SK-N-SH (cell line): ENCODE measurements at regions not wholly inside any gene's neighbourhood (a gene's known extent, or its start where the extent isn't known, plus 50 kb on each side); places are given as distances from the start of the nearest gene placed in this dataset.
"Not testable (repeated sequence)": the region's sequence is repeated elsewhere in the genome, so short reads cannot be mapped to it uniquely, and the experiment has no call there.

Source experiments
- CTCF ChIA-PET: fragments of 300-600, 350-600 bp; formaldehyde crosslinking; extraction: SDS; loops from one replicate; lab custom pipeline; 2021; lab: Yijun Ruan, JAX
- POLR2A ChIA-PET: fragments of 350-600 bp; sonication (Branson Sonifier 250); formaldehyde crosslinking; extraction: SDS; loops from one replicate; lab custom pipeline; 2020; ENCODE audit warnings: antibody characterized with exemption, inconsistent platforms; lab: Yijun Ruan, JAX
- DNase-seq: peaks from one replicate; pipeline ENCODE4 v3.0.0; 2012
- H2AFZ ChIP-seq: fragments of 200-600 bp; sonication (generic); 2 replicates; pipeline ENCODE4 v1.8.1; 2016; ENCODE audit warnings: antibody characterized with exemption, mild to moderate bottlenecking, low read depth
- H3F3A ChIP-seq: fragments of 200-600 bp; sonication (generic); replicated peaks from 2 replicates; pipeline ENCODE3; 2016; ENCODE audit warnings: antibody characterized with exemption, mild to moderate bottlenecking; ENCODE audit not compliant: insufficient read depth
- H3K27ac ChIP-seq, 2 experiments: fragments of 200-500 bp in 1 of 2; fragments of 200-600 bp in 1 of 2; sonication (Bioruptor generic) in 1 of 2; sonication (generic), shearing (Covaris generic) in 1 of 2; 2 replicates each; pipeline versions ENCODE4 v1.5.1 to v1.6.1; 2014 to 2016; ENCODE audit warnings: low read depth in 2 of 2, inconsistent platforms in 1 of 2, low read length in 1 of 2, mild to moderate bottlenecking in 1 of 2, mixed read lengths in 1 of 2
- H3K27me3 ChIP-seq: fragments of 200-600 bp; sonication (generic), shearing (Covaris generic); 2 replicates; pipeline ENCODE4 v1.6.1; 2016; ENCODE audit warnings: mixed run types; ENCODE audit not compliant: insufficient read depth
- H3K36me3 ChIP-seq, 2 experiments: fragments of 200-500 bp in 1 of 2; fragments of 200-600 bp in 1 of 2; sonication (Bioruptor generic) in 1 of 2; sonication (generic) in 1 of 2; replicated peaks in 1 of 2; 2 replicates each; pipeline versions ENCODE3 to v1.5.1; 2014 to 2016; ENCODE audit warnings: low read length in 1 of 2, mild to moderate bottlenecking in 1 of 2; ENCODE audit not compliant: insufficient read depth in 2 of 2, control insufficient read depth in 1 of 2
- H3K4me1 ChIP-seq, 2 experiments: fragments of 200-500 bp in 1 of 2; fragments of 200-600 bp in 1 of 2; sonication (Bioruptor generic) in 1 of 2; sonication (generic), shearing (Covaris generic) in 1 of 2; 2 replicates each; pipeline versions ENCODE4 v1.5.1 to v1.6.1; 2014 to 2016; ENCODE audit warnings: low read depth in 1 of 2, low read length in 1 of 2, mixed run types in 1 of 2; ENCODE audit not compliant: insufficient read depth in 2 of 2, control insufficient read depth in 1 of 2
- H3K4me2 ChIP-seq: fragments of 200-600 bp; sonication (generic), shearing (Covaris generic); 2 replicates; pipeline ENCODE4 v1.6.1; 2017; ENCODE audit warnings: mixed run types
- H3K4me3 ChIP-seq, 2 experiments: fragments of 200-500 bp in 1 of 2; fragments of 200-600 bp in 1 of 2; sonication (Bioruptor generic) in 1 of 2; sonication (generic), shearing (Covaris generic) in 1 of 2; 2 replicates each; pipeline versions ENCODE4 v1.5.1 to v1.8.1; 2014 to 2016; ENCODE audit warnings: low read depth in 2 of 2, inconsistent platforms in 1 of 2, low read length in 1 of 2, mild to moderate bottlenecking in 1 of 2, mixed read lengths in 1 of 2, moderate library complexity in 1 of 2
- H3K79me2 ChIP-seq: fragments of 200-600 bp; sonication (generic); 2 replicates; pipeline ENCODE4 v1.8.1; 2017; ENCODE audit warnings: mild to moderate bottlenecking; ENCODE audit not compliant: insufficient read depth
- H3K9ac ChIP-seq: fragments of 200-600 bp; sonication (generic); 2 replicates; pipeline ENCODE4 v1.6.1; 2017; ENCODE audit warnings: mixed run types
- H3K9me2 ChIP-seq: fragments of 200-600 bp; sonication (generic); 2 replicates; pipeline ENCODE4 v1.6.1; 2017; ENCODE audit warnings: mixed run types
- H3K9me3 ChIP-seq: fragments of 200-600 bp; sonication (generic); 2 replicates; pipeline ENCODE4 v1.6.1; 2017; ENCODE audit warnings: mixed run types, mild to moderate bottlenecking, moderate library complexity
- H4K20me1 ChIP-seq: fragments of 200-600 bp; sonication (generic); 2 replicates; pipeline ENCODE4 v1.6.1; 2017; ENCODE audit warnings: mild to moderate bottlenecking, mixed run types; ENCODE audit not compliant: insufficient read depth
- CHD2 ChIP-seq: fragments of 150-350 bp; IDR thresholded peaks from 2 replicates; pipeline ENCODE4 v1.6.1; 2018; ENCODE audit warnings: low read length; ENCODE audit not compliant: partially characterized antibody
- CTCF ChIP-seq: fragments of 200-600 bp; sonication (generic); IDR thresholded peaks from 2 replicates; pipeline ENCODE4 v1.6.1; 2017; ENCODE audit warnings: antibody characterized with exemption, mild to moderate bottlenecking, moderate library complexity
- ELF1 ChIP-seq: IDR thresholded peaks from 2 replicates; pipeline ENCODE4 v1.4.0; 2012
- EP300 ChIP-seq, 2 experiments: IDR thresholded peaks; 2 replicates each; pipeline versions ENCODE4 v1.4.0 to v1.6.1; 2012; ENCODE audit warnings: borderline replicate concordance in 1 of 2, low read depth in 1 of 2, low read length in 1 of 2
- FOSL2 ChIP-seq: IDR thresholded peaks from 2 replicates; pipeline ENCODE4 v1.4.0; 2012; ENCODE audit warnings: low read depth, mild to moderate bottlenecking, moderate library complexity, borderline replicate concordance
- GATA2 ChIP-seq: sonication (generic); formaldehyde crosslinking; IDR thresholded peaks from 2 replicates; pipeline ENCODE4 v1.5.0; 2020; ENCODE audit warnings: mild to moderate bottlenecking, missing genetic modification reagents
- JUND ChIP-seq: IDR thresholded peaks from 2 replicates; pipeline ENCODE4 v1.4.0; 2012
- MAX ChIP-seq: IDR thresholded peaks from 2 replicates; pipeline ENCODE4 v1.4.0; 2012; ENCODE audit warnings: low read depth
- MEF2A ChIP-seq: IDR thresholded peaks from 2 replicates; pipeline ENCODE4 v1.4.0; 2012; ENCODE audit warnings: low read depth, borderline replicate concordance
- PBX3 ChIP-seq: IDR thresholded peaks from 2 replicates; pipeline ENCODE4; 2012
- RAD21 ChIP-seq: IDR thresholded peaks from 2 replicates; pipeline ENCODE4 v1.6.1; 2012; ENCODE audit warnings: mild to moderate bottlenecking, low read length
- RCOR1 ChIP-seq: fragments of 150-350 bp; IDR thresholded peaks from 2 replicates; pipeline ENCODE4 v1.6.1; 2017; ENCODE audit warnings: antibody characterized with exemption, low read length
- REST ChIP-seq: IDR thresholded peaks from 2 replicates; pipeline ENCODE4 v1.6.1; 2012; ENCODE audit warnings: mild to moderate bottlenecking, low read depth, low read length, moderate library complexity
- SIN3A ChIP-seq: IDR thresholded peaks from 2 replicates; pipeline ENCODE4 v1.6.1; 2012; ENCODE audit warnings: low read depth, mild to moderate bottlenecking, low read length, moderate library complexity, borderline replicate concordance
- TCF12 ChIP-seq: IDR thresholded peaks from 2 replicates; pipeline ENCODE4 v1.4.0; 2012
- TEAD4 ChIP-seq: IDR thresholded peaks from 2 replicates; pipeline ENCODE4 v1.4.0; 2012; ENCODE audit warnings: mild to moderate bottlenecking, borderline replicate concordance; ENCODE audit not compliant: insufficient read depth
- WGBS: methylation state at CpG from one replicate; pipeline ENCODE4 v1.1.6; 2017; ENCODE audit warnings: low lambda C conversion rate; 5-methylcytosine and 5-hydroxymethylcytosine counted together

- no peaks in the 10 kb centered on the region for H4K20me1 ChIP-seq
- no peak overlapping the region for H3K4me2 ChIP-seq
- DNase-seq: no peak
- CTCF ChIA-PET: no interaction called here
- no peaks in the 10 kb centered on the region for H3K4me1 ChIP-seq
- no peaks in the 10 kb centered on the region; the same call in 1 of the 2 replicates for H3K9me2 ChIP-seq
- no peaks in the 10 kb centered on the region for H3K27me3 ChIP-seq
- TF ChIP-seq JUND (no peak), ELF1 (no peak)
- H3K9ac ChIP-seq: no peak overlapping the region
- H3K27ac ChIP-seq: no peak overlapping the region
- no peaks in the 10 kb centered on the region for H3F3A ChIP-seq
- H3K9me3 ChIP-seq: no peaks in the 10 kb centered on the region
- no peaks in the 10 kb centered on the region for H3K79me2 ChIP-seq
- no peak overlapping the region for H2AFZ ChIP-seq
- H3K4me3 ChIP-seq: no peak overlapping the region
- no peaks in the 10 kb centered on the region for H3K36me3 ChIP-seq
- 51% methylated on average over 4 of the region's 4 CpGs for WGBS
- POLR2A ChIA-PET: no interaction called here
Measured at GRCh38 chr6:95882371-95882770, 133.4 kb upstream of the FUT9 start.

- H3K4me3 ChIP-seq, H3K4me2 ChIP-seq, H3K27ac ChIP-seq, DNase-seq, H3F3A ChIP-seq, H3K9me2 ChIP-seq, H3K9me3 ChIP-seq, H4K20me1 ChIP-seq, H3K27me3 ChIP-seq, CTCF ChIA-PET, H3K9ac ChIP-seq, H3K4me1 ChIP-seq, H3K79me2 ChIP-seq, H2AFZ ChIP-seq, H3K36me3 ChIP-seq, POLR2A ChIA-PET: not testable (repeated sequence)
- 39% methylated on average over 2 of the region's 2 CpGs for WGBS
Measured at GRCh38 chr6:95888711-95889110, 127.1 kb upstream of the FUT9 start.

GRCh38 chr6:95905132-95905531 lies 110.6 kb upstream of the FUT9 start:
- H2AFZ ChIP-seq: no peak overlapping the region
- H3K27me3 ChIP-seq: no peaks in the 10 kb centered on the region
- CTCF ChIA-PET: interaction anchor here (0.6 kb wide), 1 partner anchor 140 kb away, joined by 3 read pairs; no protein-coding TSS in a partner anchor
- no peaks in the 10 kb centered on the region for H4K20me1 ChIP-seq
- 29% methylated on average over 3 of the region's 3 CpGs for WGBS
- H3F3A ChIP-seq: no peaks in the 10 kb centered on the region
- H3K79me2 ChIP-seq: no peaks in the 10 kb centered on the region
- H3K9me2 ChIP-seq: no peaks in the 10 kb centered on the region
- no peaks in the 10 kb centered on the region for H3K36me3 ChIP-seq
- no peak for TF ChIP-seq CHD2
- TF ChIP-seq TEAD4: no peak
- no peak for TF ChIP-seq GATA2 (CRISPR knock-in tag)
- no peak for TF ChIP-seq MEF2A
- no peak for TF ChIP-seq CTCF
- TF ChIP-seq MAX: no peak
- no peak for TF ChIP-seq RAD21
- TF ChIP-seq FOSL2: no peak
- TF ChIP-seq REST: no peak
- TF ChIP-seq PBX3: no peak
- no peak for TF ChIP-seq TCF12
- TF ChIP-seq EP300 (IDR thresholded peaks at IDR 0.05; ENCODE audit: borderline replicate concordance in 1 of 2, low read depth in 1 of 2, low read length in 1 of 2): no peak
- TF ChIP-seq SIN3A: no peak
- no peak for TF ChIP-seq RCOR1
- no peak overlapping the region for H3K4me3 ChIP-seq
- H3K4me1 ChIP-seq: no peaks in the 10 kb centered on the region
- H3K27ac ChIP-seq: no peak overlapping the region
- POLR2A ChIA-PET: no interaction called here
- no peaks in the 10 kb centered on the region; the same call in 1 of the 2 replicates for H3K9me3 ChIP-seq
- DNase-seq: no peak
- no peak overlapping the region for H3K9ac ChIP-seq
- no peak overlapping the region for H3K4me2 ChIP-seq
